ENCODE measurements at regions not wholly inside any gene's neighbourhood (a gene's known extent, or its start where the extent isn't known, plus 50 kb on each side); places are given as distances from the start of the nearest gene placed in this dataset.

DNA sequence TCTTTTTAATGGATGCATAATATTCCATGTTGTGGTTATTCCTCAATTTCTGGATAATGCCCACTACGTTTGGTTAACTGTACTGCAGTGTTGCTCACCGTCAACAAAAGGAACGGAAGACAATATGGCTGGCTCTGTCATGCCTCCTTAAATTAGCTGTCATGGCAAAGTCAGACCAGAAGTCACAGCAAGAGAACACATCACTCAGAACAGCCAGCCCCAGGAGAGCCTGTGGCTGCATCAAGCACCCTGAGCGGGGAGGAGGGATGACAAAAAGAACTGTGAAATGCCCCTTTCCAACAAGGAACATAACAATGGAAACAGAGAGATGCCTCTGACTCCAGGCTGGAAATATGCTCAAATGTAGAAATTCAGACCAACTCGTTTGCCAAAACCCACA lies 366.0 kb upstream of the ZNF507 start:
- TF ChIP-seq, protein P1, sequence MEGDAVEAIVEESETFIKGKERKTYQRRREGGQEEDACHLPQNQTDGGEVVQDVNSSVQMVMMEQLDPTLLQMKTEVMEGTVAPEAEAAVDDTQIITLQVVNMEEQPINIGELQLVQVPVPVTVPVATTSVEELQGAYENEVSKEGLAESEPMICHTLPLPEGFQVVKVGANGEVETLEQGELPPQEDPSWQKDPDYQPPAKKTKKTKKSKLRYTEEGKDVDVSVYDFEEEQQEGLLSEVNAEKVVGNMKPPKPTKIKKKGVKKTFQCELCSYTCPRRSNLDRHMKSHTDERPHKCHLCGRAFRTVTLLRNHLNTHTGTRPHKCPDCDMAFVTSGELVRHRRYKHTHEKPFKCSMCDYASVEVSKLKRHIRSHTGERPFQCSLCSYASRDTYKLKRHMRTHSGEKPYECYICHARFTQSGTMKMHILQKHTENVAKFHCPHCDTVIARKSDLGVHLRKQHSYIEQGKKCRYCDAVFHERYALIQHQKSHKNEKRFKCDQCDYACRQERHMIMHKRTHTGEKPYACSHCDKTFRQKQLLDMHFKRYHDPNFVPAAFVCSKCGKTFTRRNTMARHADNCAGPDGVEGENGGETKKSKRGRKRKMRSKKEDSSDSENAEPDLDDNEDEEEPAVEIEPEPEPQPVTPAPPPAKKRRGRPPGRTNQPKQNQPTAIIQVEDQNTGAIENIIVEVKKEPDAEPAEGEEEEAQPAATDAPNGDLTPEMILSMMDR (conservative IDR thresholded peaks at IDR 0.05; ENCODE audit: low read depth, low read length) = no peak
- TF ChIP-seq, protein P2, sequence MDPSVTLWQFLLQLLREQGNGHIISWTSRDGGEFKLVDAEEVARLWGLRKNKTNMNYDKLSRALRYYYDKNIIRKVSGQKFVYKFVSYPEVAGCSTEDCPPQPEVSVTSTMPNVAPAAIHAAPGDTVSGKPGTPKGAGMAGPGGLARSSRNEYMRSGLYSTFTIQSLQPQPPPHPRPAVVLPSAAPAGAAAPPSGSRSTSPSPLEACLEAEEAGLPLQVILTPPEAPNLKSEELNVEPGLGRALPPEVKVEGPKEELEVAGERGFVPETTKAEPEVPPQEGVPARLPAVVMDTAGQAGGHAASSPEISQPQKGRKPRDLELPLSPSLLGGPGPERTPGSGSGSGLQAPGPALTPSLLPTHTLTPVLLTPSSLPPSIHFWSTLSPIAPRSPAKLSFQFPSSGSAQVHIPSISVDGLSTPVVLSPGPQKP (IDR thresholded peaks at IDR 0.05; ENCODE audit: borderline replicate concordance, low read depth, low read length) = no peak
- TF ChIP-seq POLR2A (IDR thresholded peaks at IDR 0.05; ENCODE audit: low read depth, low read length) = no peak
- TF ChIP-seq MAFK (IDR thresholded peaks at IDR 0.05; ENCODE audit: low read depth, low read length) = no peak

Measured in IMR-90 (cell line).